Testis (tissue), 2 donors: ENCODE measurements at regions not wholly inside any gene's neighbourhood (a gene's known extent, or its start where the extent isn't known, plus 50 kb on each side); places are given as distances from the start of the nearest gene placed in this dataset.

Source experiments
- POLR2A ChIP-seq: fragments of 450-650 bp; IDR thresholded peaks from one replicate; pipeline ENCODE4 v1.6.1; 2017; ENCODE audit warnings: antibody characterized with exemption, mild to moderate bottlenecking, moderate library complexity
- TF ChIP-seq, protein P1 (sequence below), 3 experiments: fragments of 450-650 bp in 2 of 3; fragments of 200-600 bp in 1 of 3; sonication (generic) in 1 of 3; IDR thresholded peaks; one replicate each; pipeline ENCODE4 v1.5.1; 2016 to 2019; ENCODE audit warnings: antibody characterized with exemption in 3 of 3, mild to moderate bottlenecking in 2 of 3, moderate library complexity in 1 of 3

DNA sequence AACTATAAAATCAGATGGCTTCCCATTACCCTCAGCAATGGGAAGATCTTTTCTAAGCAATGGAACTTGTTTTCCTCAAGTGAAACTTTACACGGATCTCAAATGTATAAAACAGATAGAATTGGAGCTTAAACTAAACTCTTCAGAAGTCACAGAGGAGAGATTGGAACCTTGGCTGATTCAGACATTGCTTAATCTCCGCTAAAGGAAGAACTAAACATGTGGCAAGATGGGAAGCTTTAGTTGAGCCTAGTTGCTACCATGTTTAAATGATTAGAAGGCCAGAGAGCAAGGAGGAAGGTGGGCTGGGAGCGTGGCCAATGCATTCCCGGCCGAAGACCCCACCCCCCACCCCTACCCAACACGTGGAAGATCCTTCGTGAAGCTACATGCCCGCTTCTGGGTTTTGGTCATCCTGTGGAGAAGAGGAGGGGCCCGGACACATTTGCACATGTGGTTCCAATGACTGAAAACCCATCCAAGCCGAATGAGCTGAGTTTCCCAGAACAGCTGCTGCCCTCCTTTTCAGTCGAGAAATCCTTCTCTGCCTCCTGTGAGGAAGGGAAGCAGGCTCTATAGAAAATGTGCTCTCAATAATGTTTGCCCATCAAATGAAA lies 164.3 kb downstream of the MIS18A start:
- TF ChIP-seq, protein P1, sequence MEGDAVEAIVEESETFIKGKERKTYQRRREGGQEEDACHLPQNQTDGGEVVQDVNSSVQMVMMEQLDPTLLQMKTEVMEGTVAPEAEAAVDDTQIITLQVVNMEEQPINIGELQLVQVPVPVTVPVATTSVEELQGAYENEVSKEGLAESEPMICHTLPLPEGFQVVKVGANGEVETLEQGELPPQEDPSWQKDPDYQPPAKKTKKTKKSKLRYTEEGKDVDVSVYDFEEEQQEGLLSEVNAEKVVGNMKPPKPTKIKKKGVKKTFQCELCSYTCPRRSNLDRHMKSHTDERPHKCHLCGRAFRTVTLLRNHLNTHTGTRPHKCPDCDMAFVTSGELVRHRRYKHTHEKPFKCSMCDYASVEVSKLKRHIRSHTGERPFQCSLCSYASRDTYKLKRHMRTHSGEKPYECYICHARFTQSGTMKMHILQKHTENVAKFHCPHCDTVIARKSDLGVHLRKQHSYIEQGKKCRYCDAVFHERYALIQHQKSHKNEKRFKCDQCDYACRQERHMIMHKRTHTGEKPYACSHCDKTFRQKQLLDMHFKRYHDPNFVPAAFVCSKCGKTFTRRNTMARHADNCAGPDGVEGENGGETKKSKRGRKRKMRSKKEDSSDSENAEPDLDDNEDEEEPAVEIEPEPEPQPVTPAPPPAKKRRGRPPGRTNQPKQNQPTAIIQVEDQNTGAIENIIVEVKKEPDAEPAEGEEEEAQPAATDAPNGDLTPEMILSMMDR (IDR thresholded peaks at IDR 0.05): no peak
- no peak for TF ChIP-seq POLR2A
